Occipital lobe (tissue), 1 donor: ENCODE measurements at regions not wholly inside any gene's neighbourhood (a gene's known extent, or its start where the extent isn't known, plus 50 kb on each side); places are given as distances from the start of the nearest gene placed in this dataset.
"Not testable (repeated sequence)": the region's sequence is repeated elsewhere in the genome, so short reads cannot be mapped to it uniquely, and the experiment has no call there.

Source experiments
- DNase-seq: peaks from one replicate; lab custom pipeline; 2025; lab: John Stamatoyannopoulos, UW

DNA sequence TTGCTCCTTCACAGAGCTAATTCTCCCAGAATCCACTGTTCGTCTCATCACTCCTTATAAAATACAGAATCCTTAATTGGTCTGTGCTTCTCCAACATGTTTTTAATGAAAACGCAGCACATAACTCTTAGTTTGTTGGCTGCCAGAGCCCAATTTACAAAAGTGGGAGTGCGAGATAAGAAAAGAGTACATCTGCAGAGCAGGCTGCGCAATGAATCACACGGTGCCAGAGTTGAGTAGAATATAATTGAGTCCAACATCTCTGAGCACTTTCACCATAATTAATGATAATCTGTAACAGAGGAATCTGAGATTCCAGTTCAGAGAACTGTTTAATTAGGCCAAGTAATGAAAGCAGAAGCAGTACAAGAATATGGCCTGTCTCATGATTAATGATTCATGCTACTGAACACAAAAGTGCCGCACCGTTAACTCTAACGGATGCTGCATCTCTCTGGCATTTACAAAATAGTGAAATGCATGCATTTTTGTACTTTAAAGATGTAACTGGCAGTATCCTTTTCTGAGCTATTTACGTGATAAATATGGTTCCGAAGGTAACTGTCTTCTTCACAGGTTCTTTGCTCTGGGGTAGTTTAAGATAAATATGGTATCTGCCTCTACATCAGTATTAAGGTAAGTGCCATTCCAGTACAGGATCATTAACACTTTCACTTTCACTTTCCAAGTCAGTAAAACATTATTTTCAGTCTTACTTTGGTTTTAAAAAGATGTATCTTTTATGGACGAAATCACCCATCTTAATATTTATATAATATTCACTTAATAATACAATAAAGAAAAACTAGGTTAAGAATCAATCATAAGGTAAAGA, 785.6 kb downstream of the NR4A2 start:
- DNase-seq: no peak

DNA sequence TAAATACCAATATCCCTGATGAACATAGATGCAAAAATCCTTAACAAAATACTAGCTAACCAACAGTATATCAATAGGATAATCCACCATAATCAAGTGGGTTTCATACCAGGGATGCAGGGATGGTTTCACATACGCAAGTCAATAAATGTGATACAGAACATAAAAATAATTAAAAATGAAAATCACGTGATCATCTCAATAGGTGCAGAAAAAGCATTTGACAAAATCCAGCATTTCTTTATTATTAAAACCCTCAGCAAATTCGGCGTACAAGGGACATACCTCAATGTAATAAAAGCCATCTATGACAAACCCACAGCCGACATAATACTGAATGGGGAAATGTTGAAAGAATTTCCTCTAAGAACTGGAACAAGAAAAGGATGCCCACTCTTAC, 793.5 kb downstream of the NR4A2 start:
- not testable (repeated sequence) for DNase-seq

DNA sequence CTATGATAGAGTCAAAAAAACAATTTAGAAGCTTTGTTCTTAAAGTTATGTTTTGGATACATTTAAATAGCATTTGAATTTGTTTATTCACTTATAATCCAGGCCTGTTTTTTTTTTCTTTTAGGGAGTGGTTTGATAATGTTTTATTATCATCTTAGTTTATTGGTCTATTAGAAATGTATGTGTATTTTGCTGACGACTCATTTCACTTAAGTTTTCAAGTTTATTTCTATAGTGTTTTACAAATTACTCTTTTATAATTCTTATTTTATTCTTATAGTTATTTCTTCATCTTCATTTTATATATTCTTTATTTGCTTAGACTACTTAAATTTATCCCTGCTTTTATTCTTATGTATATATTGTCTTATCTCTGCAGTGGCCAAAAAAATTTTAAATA, 804.5 kb downstream of the NR4A2 start:
- no peak for DNase-seq

DNA sequence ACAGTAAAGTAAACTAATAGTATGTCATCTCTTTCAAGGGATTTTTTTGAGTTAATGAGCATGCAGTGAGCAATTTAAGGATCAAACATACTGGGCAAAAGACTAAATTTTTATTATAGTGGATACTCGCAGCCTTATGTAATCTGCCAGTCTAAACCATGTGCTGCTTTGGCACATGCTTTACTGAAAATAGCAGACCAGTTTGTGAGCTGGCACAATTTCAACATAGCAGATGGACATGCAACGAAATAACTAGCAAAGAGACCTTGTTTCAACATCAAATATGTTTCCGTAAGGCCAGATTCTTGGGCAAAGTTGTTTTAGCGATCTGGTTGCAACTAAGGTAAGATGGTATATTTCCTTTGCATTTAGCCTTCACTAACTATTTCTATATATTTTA, 807.3 kb downstream of the NR4A2 start:
- no peak for DNase-seq

DNA sequence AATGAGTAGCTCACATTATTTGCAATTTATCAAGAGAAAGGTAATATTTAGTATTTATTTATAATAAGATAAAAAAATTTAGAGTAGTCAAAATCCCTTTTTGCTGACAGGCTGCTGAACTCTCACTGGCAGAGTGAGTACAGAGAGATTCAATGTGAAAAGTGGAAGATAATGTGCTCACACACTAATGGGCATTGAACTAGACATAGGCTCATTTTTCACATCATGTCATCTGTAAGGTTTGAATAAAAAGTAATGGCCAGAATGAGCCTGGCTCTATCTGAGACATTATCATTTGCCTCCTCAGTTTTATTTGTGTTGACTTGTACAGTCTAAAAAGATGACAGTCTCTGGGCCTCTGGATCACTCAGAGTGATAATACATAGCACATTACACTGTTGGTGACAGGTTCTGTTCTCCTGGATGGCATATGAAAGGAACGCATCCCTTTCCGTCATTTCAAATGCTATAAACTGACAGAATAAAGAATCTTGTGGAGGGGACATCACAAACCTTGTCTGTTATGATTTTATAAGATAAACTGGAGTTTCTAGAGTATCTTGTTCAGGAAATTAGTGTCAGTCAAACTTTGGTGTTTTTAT, 812.9 kb downstream of the NR4A2 start:
- DNase-seq: no peak

DNA sequence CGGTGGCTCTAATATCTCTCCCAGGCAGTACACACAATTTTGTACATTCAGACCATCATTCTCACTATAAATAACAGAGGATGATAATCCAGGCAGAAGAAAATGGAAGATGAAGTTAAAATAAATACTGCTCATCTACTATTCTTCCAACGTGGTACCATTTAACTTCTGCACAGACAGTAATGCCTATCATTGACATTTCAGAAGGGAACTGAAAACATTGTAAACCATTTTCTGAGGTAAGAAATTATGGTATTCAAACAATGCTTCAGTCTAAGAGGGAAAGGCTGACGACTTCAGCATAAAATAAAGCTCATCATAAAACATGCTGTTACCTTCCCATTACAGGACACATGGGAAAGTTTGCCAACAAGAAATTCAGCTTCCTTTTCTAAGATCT, 814.4 kb downstream of the NR4A2 start:
- no peak for DNase-seq

DNA sequence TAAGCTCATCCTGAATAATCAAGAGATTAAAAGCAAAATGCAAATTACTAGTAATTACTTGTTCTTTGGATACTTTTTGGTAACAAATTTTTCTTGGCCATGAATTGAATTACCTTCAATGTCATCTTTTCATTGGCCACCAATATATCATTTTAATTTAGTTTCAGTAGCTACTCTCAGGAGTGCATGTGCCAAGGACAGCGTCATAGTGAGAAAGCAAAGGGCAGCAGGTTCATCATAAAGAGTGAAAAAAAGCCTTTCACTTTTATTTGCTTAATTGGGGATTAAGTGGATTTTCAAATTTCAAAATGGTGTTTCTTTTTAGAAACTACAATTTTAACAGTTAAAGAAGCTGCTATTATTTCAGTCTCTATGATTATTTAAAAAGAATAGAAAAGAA, 815.2 kb downstream of the NR4A2 start:
- DNase-seq: no peak

DNA sequence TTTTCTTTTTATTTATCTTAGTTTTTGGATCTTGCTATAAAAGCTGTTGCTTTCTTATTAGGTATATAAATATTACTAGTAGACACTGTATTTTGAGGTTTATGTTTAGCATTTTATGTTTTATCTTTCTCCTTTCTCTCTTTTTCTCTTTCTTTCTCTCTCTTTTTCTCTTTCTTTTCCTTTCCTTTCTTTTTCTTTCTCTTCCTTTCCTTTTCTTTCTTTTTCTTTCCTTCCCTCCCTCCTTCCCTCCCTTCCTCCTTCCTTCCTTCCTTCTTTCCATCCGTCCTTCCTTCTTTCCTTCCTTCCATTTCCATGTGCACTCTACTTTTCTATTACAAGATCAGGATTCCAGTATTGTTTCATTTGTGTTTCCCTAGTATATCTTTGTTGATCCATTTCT, 814.8 kb downstream of the KCNJ3 start:
- DNase-seq: no peak

DNA sequence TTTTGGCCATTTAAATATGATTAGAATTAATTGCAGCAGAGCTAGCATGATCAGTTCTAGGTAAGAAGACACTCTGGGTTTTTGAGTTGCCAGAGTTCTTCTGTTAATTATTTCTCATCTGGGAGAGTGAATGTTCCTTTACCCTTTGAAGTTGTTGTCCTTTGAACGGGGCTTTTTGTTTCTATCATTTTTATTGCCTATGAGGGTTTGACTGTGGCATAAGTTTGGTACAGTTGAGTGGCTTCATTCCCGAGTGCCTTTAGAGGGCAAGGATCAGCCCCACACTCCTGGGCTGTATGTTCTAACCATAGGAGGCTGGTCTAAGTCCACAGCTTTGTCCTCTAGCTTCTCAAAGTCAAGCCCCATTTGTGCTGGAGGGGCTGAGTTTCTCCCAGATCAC, 804.3 kb downstream of the KCNJ3 start:
- DNase-seq: no peak

DNA sequence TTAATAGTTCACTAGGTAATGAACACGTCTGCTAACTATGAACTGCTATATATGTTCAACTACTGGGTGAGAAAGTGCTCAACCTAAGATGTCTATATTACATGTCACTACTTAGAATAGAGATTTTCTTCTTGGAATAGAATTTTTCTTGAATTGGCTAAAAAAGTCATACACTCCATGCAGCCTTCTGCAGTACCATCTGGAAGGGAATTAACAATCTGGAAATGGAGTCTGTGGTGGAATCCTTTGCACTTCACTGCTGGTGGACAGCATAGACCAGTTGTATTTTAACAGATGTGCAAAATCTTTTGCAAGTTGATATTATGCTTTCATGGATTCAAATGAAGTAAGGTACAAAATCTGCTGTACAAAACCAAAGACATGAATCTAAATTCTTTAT, 799.6 kb downstream of the KCNJ3 start:
- DNase-seq: no peak

DNA sequence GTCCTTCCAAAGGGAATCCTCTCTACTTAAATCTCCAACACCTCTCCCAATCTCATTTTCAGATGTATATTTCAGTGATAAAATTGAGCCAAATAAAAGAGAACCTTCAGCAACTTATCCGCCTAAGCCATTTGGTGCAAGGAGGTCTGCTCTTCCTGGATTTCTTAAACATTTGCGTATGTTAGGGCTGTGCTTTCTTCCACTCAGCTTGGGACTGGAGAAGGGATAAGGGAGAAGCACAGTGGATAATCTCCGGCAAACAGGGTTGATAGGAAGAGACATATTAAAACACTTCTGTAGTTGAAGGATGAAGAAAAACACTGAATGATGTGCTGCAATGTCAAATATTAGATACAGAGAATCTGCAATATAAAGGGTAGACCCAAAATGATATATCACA, 796.2 kb downstream of the KCNJ3 start:
- DNase-seq: no peak

DNA sequence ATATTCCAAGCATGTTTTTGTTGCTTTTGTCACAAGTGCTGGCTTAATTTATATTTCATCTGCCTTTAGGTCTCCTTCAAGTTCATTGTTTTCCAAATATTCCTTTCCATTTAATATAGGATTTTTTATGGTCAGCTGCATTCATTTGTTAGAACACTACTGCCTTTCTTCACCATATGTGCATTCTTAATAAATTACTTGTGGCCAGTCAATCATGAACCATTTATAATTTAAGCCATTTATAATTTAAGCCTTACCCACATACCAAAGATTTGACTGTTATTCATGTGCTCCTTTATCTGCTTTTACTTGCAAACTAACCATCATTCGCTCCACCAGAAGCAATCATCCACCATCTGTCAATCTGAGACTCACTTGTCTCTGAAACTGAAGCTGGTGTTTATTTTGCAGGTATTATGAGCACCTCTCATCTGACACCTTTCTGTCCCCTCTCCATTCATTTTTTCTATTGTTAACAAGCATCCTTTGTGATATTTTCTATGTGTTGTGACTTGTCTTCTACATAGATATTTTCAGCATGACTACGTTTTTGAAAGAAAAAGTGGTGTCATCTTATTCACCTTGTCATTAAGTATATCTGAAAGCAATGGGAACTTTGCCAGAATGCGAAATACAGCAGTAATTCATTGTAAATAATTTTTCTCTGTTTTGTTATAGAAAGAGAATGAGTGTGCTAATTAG, 786.8 kb downstream of the KCNJ3 start:
- no peak for DNase-seq

DNA sequence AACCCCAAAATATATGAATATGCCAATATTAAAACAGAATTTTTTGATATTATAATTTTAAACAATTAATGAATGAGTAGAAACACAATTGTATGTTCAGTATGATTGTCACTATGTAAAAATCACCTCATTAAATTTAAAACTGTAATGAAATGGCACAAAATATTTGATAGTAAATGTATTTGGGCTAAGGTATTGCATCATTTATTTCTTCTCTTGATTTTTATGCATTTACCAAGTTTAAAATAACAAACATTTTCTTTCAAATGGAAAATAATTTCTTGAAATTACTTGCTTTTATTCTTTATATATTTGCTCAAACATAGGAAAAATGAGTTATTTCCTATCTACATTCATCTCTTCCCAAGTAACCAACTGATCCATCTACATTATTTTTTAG, 782.6 kb downstream of the KCNJ3 start:
- DNase-seq: no peak

DNA sequence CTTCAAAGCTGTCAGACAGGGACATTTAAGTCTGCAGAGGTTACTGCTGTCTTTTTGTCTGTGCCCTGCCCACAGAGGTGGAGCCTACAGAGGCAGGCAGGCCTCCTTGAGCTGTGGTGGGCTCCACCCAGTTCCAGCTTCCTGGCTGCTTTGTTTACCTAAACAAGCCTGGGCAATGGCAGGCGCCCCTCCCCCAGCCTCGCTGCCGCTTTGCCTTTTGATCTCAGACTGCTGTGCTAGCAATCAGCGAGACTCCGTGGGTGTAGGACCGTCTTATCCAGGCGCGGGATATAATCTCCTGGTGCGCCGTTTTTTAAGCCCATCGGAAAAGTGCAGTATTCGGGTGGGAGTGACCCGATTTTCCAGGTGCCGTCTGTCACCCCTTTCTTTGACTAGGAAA, 773.5 kb downstream of the KCNJ3 start:
- DNase-seq: not testable (repeated sequence)

DNA sequence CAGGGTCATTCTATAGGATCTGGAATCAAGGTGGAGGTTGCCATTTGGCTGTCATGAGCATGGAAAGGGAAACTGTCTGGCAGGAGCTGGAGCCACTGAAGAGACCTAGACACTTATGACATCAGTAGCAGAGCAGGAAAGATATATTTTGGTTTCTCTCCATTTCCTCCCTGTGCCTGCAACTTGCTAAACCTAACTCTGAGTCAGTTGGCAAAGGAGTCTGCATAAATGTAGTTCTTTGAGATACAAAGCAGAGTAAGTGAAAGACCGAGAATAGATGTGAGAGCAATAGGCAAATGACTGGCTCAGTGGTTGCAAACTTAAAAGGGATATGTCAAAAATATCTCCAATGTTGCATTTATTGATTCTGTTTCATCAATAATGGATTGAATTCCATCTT, 757.7 kb downstream of the KCNJ3 start:
- no peak for DNase-seq

DNA sequence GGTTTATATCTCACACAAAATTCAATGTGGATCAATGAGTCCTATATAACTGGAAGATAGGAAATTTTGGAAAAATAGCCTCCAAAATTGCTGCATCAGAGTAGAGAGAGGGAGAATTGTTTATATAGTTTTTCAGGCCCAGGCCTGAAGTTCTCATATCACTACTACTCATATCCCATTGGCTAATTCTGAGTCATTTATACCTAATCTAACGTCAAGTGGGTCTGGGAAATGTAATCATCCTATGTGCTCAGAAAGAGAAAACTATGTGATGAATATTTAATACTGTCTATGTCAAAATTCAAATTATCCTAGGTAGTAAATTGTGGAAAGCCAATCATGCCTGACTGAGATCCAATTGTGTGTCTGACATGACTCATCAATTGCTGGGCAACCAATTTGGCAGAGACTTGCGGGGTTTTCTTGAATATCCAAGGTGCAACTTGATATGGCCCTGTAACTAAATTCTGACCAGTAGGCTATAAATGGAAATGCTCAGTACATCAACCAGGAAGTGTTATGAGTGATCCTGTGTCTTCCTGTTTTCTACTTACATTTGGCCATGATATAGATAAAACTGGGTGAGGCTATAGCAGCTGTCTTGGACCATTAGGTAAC, 744.4 kb downstream of the KCNJ3 start:
- no peak for DNase-seq

DNA sequence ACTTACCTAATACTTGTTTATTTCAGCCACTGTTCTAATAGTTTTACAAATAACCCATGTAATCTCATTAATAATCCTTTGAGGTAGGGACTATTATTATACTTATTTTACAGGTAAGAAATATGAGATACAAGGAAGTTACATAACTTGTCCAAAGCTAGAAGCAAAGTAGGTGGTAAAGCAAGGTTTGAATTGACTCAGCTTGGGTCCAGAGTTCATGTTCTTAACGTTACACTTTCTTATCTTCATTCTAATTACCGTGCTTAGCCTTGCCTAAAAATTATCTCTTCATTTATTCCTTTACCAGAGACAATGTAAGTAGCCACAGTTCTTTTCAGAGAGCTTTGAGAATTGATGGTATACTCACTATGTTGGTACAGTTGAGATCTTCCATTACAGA, 743.6 kb downstream of the KCNJ3 start:
- no peak for DNase-seq

DNA sequence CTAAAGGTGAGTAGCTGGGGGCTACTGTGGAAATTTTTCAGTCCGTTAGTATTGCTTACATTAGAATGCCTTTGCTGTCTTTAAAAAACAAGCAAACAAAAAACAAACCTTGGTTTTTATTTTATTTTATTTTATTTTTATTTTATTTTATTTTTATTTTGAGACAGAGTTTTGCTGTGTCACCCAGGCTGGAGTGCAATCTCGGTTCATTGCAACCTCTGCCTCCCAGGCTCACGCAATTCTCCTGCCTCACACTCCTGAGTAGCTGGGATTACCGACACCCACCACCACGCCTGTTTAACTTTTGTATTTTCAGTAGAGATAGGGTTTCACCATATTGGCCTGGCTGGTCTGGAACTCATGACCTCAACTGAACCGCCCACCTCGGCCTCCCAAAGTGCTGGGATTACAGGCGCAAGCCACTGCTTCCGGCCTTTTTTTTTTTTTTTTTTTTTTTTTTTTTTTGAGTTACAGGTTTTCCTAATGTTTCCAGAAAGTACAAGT, 732.6 kb downstream of the KCNJ3 start:
- DNase-seq: no peak

DNA sequence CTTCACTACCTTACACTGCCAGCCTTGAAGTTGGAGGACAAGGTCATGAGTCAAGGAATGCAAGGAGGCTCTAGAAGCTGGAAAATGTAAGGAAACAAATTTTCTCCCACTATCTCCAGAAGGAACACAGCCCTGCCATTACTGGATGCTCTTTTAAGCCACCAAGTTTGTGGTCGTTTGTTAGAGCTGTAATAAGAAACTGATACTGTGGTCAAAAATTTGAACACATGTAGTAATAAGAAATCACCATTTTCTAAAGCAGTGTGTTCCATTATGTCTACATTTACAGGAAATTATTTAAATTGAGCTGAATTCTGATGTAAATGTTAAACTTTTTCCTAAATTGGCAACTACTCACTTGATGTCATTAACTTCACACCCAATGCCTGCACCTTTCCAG, 729.0 kb downstream of the KCNJ3 start:
- DNase-seq: no peak

DNA sequence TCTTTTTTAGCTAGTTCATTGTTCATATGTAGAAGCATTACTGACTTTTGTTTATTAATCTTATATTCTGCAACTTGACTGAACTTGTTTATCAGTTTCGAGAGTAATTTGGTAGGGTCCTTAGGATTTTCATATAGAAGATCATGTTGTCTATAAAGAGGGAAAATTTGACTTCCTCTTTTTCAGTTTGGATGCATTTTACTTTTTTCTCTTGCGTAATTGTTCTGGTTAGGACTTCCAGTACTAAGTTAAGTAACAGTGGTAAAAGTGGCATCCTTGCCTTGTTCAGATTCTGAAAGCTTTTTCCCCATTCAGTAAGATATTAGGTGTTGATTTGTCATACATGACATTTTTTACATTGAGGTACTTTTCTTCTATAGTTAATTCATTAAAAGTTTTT, 726.0 kb downstream of the KCNJ3 start:
- DNase-seq: no peak

DNA sequence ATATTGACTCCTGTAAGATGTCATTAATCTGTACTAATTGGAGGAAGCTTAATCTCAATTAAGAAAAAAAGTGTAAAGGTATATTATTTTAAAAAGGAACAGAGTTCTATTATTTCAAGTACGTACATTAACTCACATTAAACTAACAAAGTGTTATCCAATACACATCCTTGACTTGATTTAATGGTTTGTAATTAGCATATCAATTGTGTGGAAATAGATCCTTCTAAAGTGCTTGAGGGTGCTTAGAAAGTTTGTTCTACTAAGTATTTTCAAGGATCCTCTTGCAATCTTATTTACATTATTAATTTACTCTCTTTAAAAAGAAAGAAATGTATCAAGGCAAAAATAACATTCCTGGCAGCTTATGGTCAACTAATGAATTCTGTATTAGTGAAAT, 720.3 kb downstream of the KCNJ3 start:
- no peak for DNase-seq

DNA sequence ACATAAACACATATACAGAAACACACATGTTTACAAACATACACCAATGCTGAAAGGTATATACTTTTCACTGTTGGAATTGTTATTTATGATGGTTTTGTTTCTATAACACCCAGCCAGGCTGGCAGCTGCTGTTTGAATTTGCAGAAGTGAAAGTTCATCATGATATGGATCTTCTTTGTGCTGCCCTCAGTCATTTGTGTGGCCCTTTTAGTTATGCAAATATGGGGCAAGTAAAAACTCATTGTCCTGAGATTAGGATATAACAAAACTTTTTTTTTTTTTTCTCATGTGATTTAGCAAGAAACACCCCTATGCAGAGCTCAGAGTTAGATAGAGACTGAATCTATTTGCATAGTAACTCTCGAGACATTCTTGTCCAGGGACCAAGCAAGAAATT, 714.1 kb downstream of the KCNJ3 start:
- DNase-seq: no peak
